ENCODE measurements at regions not wholly inside any gene's neighbourhood (a gene's known extent, or its start where the extent isn't known, plus 50 kb on each side); places are given as distances from the start of the nearest gene placed in this dataset.
"Not testable (repeated sequence)": the region's sequence is repeated elsewhere in the genome, so short reads cannot be mapped to it uniquely, and the experiment has no call there.

GRCh38 chr13:40341096-40341471 lies 325.4 kb downstream of the FOXO1 start:
- no peak for DNase-seq (ENCODE audit: low read depth)

- DNase-seq (ENCODE audit: low read depth), result no peak
Observed at GRCh38 chr13:40341501-40341900, 324.9 kb downstream of the FOXO1 start.

- no peak for DNase-seq (ENCODE audit: low read depth)
Observed at GRCh38 chr13:40342461-40342860, 324.0 kb downstream of the FOXO1 start.

- DNase-seq (ENCODE audit: low read depth), result no peak
Observed at GRCh38 chr13:40342901-40343300, 323.5 kb downstream of the FOXO1 start.

DNA sequence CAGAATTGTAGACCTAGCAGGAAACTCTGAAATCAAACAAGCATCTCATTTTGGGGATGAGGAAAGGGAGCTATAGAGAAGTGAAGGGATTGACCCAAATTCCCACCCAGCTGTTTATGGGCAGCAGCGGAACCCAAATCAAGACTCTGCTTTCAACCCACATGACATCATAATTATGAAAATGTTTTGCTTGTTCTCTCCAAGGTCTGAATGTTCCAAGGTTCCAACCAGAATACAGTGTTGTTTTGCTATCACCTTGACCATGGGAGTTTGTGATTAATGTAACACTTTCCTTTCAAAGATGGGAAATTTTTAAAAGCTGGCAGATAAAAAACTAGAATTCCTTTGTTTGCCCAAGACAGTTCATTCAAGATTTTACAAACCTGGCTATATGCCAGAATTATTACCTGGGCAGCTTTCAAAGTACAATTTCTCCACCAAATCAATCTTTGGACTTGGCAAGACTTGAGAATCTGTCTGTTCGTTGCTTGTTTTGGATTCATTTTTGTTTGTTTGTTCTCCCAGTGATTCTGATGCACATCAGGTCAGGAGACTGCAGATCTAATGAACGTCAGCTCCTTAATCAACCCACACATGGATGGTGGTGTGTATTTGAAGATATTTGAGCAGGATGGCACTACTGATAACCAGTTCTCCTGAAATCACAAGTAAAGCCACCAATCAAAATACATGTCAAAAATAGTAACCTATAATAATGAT lies 322.7 kb downstream of the FOXO1 start:
- no peak for DNase-seq (ENCODE audit: low read depth)

DNA sequence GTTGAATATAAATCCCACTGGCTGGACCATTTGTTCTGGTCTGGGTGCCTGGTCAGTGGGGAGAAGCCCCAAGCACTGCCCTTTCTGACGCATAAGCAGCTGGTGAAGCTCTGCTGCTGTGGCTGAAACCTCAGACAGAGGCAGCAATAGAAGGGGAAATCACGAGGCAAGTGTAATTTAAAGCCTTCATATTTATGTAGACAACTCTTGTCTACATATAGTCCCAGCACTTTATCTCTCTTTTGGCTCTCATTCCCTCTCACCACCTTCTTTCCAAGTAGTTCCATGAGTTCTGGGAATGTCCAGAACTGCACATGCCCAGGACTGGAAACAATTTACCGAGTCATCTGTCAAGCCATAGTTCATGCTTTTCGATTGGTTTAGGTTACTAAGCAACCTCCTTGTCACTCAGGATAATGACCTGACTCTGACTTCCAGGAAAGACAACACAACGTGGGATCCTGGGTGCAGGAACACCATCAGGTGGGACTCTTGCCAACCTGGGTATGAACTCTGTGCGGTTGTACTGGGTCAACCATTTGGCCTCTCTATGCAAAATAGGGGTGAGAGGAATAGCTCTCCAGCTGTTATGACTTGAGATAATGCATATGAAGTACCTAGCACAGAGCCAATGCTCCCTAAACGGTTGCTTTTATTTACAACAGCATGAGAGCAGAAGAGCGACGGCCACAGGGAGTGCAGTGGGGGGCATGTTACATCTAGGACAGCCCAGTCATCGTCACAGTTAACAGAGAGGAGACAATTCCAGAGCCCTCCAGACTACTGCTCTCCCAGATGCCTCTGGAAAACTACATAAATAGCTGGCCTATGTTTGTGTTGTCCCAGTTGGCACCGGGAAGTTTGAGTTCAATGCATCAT lies 321.9 kb downstream of the FOXO1 start:
- no peak for DNase-seq (ENCODE audit: low read depth)

GRCh38 chr13:40345149-40345514 lies 321.3 kb downstream of the FOXO1 start:
- DNase-seq (ENCODE audit: low read depth), result no peak

DNA sequence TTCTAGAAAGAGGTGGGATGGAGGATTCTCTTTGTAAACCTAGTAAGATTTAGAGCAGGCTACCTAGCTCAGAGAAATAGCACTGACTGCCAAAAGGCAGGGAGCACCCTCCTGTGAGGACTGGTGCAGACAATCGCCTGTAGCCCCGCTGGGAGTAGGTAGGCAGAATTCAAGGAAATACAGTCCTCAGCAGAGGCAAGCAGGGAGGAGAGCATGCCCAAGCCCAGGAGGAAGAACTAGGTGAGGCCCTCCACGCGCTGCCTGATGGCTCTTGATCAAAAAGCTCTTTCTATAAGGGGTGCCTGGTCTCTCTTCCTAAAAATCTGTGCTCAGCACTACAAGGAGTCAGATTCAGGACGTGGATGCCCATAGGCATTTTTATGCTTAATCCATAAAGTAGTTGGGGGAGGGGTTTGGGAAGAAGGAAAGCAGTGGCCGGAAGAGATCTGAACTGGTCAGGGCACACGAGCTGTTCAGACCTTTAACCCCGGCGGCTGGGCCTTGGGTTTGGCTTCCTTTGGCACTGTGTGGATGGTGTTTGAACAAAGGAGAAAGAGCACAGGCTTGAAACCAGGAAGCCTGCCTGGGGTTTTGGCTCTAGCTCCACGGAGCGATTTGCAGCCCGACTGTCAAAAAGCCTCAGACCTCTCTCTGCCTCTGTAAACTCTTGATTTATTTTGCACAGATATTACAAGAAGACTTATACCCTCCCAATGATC lies 320.6 kb downstream of the FOXO1 start:
- no peak for DNase-seq (ENCODE audit: low read depth)

DNA sequence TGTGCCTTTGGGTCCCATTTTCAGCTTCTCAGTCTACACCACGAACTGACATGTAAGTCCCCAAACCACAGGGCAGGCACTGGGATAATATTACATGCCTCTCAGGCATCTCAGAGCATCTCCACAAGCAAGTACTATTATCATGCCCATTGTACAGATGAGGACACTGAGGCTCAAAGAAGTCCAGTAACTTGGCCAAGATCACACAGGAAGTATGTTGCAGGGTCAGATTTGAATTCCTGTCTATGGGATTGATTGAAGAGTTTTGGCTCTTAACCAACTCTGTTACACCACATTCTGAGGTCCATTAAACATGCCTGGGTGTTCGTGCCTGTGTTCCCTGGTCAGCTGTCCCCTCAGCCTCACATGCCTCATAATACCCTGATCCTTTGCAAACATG lies 319.8 kb downstream of the FOXO1 start:
- no peak for DNase-seq (ENCODE audit: low read depth)

- no peak for DNase-seq (ENCODE audit: low read depth)
Observed at GRCh38 chr13:40348096-40348679, 318.3 kb downstream of the FOXO1 start.

DNA sequence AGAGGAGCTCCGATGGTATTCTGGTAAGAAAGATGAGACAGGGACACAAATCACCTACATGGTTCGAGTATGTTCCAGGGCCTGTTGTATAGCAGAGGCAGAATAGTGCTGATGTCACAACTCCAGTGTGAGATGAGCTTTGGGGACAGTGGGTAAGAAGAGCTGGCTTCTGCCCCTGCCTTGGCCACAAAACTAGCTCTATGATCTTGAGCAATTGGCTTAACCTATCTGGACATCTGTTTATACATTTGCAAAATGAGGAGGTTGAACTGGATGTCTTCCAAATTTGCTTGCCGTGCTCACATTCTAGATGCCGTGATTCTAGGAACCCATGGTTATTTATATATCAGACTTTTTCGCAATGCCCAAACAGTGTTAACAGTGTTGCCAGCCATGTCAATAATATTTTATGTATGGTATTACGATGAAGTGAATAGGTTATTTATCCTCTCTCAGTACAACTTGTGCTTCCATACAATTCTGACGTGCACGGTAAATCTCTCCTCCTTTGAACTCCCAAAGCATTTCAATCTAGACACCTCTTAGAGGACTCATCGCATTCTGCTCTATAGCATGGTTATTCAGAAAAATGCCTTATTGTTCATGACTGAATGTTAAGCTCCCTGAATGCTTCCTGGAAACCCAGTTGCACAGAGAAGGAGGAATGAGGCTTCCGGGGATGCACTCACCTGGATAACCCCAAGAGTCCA lies 316.0 kb downstream of the FOXO1 start:
- DNase-seq (ENCODE audit: low read depth), result no peak

DNA sequence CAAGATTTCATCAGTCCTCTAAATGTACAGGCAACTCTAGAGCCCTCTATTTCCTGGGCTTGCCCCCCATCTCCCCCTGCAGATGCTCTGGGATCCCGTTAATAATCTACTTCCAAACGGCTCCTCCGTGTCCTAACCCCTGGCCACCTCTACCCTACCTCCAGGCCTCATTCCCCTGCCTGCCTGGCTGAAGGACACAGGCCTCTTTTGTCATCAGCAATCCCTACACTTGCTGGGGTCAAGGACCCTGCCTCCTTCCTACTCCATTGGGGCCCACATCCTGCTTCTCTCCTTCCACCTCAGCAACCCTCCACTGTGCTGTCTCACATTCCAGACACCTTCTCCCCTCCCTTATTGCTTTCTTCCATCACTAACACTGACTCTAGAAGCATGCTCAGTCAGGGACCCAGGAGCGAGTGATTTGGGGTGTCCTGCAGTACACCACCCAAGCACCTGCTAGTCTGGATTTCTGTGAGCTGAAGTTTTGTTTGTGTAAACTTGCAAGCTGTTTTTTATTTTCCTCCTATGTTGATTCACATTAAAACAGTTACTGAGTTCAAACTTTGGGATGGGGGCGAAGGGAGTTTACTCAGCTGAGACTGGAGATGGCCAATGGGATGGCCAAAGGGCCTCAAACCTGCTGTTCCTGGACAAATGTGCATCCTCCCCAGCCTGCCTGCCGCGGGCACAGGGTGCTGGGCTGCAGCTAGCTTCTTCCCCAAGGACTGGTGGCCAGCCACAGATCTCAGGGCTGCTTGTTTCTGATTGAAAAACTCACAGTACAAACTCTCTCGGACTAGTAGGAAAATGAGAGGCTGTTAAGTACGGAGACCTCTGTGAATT lies 314.7 kb downstream of the FOXO1 start:
- DNase-seq (ENCODE audit: low read depth), result no peak

GRCh38 chr13:40352380-40352778 lies 314.1 kb downstream of the FOXO1 start:
- DNase-seq (ENCODE audit: low read depth), result no peak

- no peak for DNase-seq (ENCODE audit: low read depth)
Observed at GRCh38 chr13:40352802-40353562, 313.5 kb downstream of the FOXO1 start.

- DNase-seq (ENCODE audit: low read depth), result no peak
Observed at GRCh38 chr13:40355126-40355724, 311.2 kb downstream of the FOXO1 start.

DNA sequence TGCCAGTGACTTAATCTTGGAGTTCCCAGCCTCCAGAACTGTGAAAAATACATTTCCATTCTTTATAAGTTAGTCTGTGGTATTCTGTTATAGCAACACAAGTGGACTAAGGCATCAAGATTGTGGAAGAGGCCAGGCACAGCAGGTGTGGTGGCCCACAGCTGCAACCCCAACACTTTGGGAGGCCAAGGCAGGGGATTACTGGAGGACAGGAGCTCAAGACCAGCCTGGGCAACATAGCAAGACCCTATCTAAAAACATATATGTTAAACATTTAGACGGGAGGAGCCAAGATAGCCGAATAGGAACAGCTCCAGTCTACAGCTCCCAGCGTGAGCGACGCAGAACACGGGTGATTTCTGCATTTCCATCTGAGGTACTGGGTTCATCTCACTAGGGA lies 310.4 kb downstream of the FOXO1 start:
- DNase-seq (ENCODE audit: low read depth), result no peak

DNA sequence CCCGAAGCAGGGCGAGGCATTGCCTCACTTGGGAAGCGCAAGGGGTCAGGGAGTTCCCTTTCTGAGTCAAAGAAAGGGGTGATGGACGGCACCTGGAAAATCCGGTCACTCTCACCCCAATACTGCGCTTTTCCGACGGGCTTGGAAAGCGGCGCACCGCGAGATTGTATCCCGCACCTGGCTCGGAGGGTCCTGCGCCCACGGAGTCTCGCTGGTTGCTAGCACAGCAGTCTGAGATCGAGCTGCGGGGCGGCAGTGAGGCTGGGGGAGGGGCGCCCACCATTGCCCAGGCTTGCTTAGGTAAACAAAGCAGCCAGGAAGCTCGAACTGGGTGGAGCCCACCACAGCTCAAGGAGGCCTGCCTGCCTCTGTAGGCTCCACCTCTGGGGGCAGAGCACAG lies 310.0 kb downstream of the FOXO1 start:
- DNase-seq (ENCODE audit: low read depth), result not testable (repeated sequence)

- DNase-seq (ENCODE audit: low read depth), result no peak
Observed at GRCh38 chr13:40362502-40362901, 303.9 kb downstream of the FOXO1 start.

DNA sequence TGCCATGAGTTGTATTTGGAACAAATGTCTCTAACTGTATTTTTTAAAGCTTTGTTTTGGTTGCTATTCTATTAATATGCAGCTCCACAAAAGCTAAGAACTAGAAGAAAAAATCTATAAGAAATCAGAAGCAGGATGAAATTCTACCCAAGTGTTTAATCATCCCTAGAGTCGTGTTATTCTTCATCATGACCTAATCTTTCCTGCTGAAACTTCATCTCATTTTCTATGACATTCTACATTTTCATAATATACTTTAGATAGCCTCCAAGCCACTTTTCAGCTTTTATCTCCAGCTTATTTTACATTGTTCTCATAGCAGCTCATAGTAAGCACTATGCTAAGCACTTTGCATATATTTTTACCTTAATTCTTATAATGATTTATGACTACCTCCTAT lies 302.8 kb downstream of the FOXO1 start:
- no peak for DNase-seq (ENCODE audit: low read depth)

GRCh38 chr13:40366119-40366518 lies 300.3 kb downstream of the FOXO1 start:
- no peak for DNase-seq (ENCODE audit: low read depth)

All from T-helper 22 cell (primary cell).